HG02852 (cell line): ENCODE measurements at regions not wholly inside any gene's neighbourhood (a gene's known extent, or its start where the extent isn't known, plus 50 kb on each side); places are given as distances from the start of the nearest gene placed in this dataset.
"Not testable (repeated sequence)": the region's sequence is repeated elsewhere in the genome, so short reads cannot be mapped to it uniquely, and the experiment has no call there.

Experiments
- ATAC-seq: cut with Tn5 transposase; IDR thresholded peaks from one replicate; pipeline ENCODE4 v1.9.1; 2021; ENCODE audit warnings: mild to moderate bottlenecking, moderate library complexity; ENCODE audit not compliant: unreplicated experiment

- no peak for ATAC-seq
These were observed 368.1 kb upstream of the KYNU start for GRCh38 chr2:142509401-142509800.

DNA sequence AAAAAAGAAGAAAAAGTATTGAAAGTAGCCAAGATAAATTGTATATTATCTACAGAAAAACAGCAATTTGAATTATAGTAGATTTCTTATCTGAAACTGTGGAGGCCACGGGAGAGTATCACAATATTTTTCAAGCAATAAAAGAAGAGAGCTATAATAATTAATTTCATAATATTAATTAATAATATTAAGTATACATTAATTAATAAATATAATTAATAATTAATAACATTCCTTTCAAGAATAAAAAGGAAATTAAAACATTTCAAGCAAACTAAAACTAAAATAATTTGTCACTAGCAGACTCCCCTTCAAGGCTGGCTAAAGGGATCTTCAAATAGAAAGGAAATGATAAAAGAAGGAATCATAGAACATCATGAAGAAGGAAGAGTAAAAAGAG, 372.7 kb upstream of the KYNU start:
- no peak for ATAC-seq

- no peak for ATAC-seq
These were observed 371.6 kb upstream of the LRP1B start for GRCh38 chr2:142502402-142502801.

DNA sequence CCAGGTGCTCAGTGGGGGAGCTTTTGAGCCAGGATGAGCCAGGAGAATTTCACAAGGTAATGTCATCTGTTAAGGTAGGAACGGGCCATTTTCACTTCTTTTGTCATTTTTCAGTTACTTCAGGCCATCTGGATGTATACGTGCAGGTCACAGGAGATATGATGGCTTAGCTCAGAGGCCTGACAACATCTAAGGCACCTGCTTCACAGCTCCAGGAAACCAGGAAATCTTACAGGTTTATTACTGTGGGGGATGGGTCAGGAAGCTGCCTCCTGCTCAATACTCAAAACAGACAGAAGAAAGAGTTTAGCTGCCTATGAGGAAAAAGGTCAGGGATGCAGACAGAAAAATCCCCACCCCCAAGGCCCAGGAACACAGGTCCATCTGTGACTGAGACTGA, 364.3 kb upstream of the LRP1B start:
- ATAC-seq, result no peak

DNA sequence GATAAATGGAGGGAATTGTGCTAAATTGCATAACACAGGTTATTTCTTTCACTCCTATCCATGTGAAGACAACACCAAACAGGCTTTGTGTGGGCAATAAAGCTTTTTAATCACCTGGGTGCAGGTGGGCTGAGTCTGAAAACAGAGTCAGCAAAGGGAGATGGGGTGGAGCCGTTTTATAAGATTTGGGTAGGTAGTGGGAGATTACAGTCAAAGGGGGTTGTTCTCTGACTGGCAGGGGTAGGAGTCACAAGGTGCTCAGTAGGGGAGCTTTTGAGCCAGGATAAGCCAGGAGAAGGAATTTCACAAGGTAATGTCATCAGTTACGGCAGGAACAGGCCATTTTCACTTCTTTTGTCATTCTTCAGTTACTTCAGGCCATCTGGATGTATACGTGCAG, 358.8 kb upstream of the LRP1B start:
- ATAC-seq, result not testable (repeated sequence)

DNA sequence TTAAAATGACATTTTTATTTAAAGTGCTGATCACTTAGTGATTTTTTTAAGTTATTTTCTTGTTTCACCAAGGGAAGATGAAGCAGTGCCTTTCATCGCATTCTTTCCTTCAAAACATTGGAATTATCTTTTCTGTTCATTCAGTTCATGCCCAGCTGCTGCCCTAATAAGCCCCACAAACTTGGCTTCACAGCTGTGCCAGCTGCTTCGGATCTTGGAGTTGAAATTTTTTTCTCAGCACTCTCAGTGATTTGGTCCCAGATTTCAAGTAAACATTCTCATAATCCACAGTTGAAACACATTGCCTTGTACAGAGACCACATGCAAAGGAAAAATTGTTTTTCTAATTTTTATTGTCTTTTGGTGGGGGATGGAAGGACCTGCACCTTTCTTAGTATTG, 353.3 kb upstream of the LRP1B start:
- no peak for ATAC-seq

DNA sequence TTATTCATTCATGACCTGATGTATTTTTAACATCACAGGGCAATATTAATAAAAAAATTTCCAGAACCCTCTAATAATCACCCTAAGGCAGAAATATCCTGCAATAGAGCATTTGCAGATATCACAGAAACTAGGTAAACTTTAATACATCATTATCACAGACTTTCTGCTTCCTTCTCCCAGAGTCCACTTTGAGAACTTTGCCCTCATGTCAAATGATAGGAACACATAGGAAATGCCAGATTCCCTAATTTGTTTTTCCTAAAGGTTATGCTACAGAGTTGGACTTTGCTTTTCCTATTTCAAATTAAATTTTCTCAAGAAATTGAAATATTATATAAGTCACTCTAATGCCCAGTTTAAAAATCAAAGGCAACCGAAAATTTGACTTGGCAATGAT, 352.8 kb upstream of the LRP1B start:
- ATAC-seq, result no peak

DNA sequence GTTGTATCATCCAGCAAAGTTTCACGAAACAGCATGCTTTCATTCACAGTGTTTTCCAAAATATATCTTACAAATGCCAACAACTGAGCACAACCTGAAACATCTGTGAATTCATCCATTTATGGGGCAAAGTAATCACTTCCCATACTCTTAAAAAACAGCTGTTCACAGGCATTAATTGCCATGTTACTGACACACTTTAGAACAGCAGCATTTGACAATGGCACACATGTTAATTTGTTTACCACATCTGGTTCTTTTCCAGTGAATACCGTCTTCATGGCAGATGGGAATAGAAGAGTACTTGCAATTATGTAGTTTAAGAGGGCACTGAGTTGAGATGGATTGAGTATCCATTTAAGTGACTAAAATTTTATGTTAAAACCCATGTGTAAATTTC, 347.4 kb upstream of the LRP1B start:
- no peak for ATAC-seq

- no peak for ATAC-seq
These were observed 341.6 kb upstream of the LRP1B start for GRCh38 chr2:142472382-142472781.

DNA sequence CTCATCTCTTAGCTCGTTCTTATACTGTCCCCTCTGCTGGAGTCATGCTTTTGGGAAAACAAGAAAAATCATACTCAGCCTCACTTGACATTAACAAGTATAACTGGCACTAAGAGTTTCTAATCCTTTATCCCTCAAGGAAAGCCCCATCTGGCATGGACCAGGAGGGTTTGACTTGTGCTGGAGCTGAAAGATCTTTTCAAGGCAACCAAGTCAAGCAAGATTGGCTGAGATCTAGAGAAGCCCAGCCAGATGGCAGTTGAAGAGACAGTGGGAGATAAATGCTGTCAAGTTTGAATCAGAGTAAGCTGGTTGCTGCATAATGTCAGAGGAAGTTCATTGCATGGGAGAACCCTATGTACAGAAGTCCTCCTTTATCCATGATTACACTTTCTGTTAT, 336.5 kb upstream of the LRP1B start:
- no peak for ATAC-seq

DNA sequence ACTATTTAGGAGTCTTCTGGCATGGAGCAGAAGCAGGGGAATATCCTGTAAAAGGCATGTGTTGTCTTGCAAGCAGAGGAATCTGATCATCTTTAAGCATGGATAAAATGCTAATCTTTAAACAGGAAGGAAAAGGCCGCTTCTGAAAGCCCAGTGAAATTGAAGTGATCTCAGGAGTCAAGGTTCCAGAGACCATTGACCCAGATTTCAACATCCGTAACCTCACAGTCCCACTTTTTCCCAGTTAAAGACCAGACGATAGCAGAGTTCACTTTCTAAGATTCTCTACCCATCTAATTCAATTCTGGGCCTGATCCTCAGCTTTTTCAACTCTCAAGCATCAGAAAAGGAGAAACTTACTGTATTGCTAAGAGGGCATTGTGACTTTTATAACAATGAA, 332.2 kb upstream of the LRP1B start:
- ATAC-seq, result no peak

DNA sequence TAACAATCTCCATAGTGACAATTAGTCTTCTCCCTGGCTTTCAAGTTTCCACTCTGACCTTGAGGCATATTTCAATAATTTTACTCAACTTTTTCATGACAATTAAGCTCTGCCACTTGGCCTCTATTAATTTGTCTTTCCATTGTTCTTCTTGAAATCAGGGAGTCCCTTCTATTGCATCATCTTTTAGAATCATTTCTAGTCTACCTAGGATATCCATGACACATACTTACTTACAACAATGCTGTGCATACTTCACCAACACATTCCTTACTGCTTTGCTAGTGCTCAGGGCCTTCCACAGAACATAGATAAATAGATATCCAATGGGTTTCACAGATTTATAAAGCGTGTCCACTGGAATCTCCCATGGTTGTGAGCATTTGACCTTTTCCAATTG, 331.5 kb upstream of the LRP1B start:
- no peak for ATAC-seq

GRCh38 chr2:142445551-142446072, 314.8 kb upstream of the LRP1B start:
- ATAC-seq, result no peak

GRCh38 chr2:142445023-142445422, 314.2 kb upstream of the LRP1B start:
- ATAC-seq, result no peak

GRCh38 chr2:142435847-142436246, 305.0 kb upstream of the LRP1B start:
- ATAC-seq, result no peak

DNA sequence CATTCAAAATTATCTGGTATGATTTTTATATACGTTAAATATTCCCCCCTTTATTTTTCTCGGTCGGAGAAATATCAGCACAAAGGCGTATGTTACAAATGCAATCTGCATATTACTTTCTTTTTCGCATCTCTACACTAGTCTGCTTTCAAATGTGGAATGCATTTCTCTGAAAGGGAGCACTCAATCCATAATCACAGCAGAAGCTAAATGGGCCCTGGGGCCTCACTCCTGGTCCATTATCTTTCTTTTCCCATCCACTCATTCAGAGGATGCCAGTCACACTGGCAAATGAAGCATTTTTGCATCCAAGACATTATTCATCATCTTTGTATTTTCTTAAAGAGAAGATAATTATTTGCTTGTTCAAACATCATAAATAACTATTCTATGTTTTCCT, 295.2 kb upstream of the LRP1B start:
- no peak for ATAC-seq

DNA sequence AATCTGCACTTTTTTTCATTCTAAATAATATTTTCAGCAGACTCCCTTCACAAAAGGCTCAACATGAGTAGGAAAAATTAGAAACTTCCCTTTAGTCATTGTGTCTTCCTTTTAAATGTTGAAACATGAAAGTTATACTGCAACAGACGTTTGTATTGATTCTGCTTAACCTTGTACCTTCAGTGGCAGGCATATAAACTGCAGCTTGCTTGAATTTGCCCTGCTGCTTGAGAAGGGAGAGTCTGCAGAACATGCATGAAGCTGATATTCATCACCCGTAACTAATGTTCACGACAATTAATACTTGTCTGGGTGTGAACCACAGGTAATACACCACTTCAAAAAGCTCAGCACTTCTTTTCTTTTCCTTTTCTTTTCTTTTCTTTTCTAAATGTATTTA, 294.7 kb upstream of the LRP1B start:
- ATAC-seq, result no peak

- ATAC-seq, result no peak
These were observed 292.8 kb upstream of the LRP1B start for GRCh38 chr2:142423603-142424002.

- ATAC-seq, result no peak
These were observed 292.0 kb upstream of the LRP1B start for GRCh38 chr2:142422769-142423168.

- ATAC-seq, result no peak
These were observed 291.2 kb upstream of the LRP1B start for GRCh38 chr2:142422041-142422440.

- ATAC-seq, result not testable (repeated sequence)
These were observed 287.9 kb upstream of the LRP1B start for GRCh38 chr2:142418699-142419098.

DNA sequence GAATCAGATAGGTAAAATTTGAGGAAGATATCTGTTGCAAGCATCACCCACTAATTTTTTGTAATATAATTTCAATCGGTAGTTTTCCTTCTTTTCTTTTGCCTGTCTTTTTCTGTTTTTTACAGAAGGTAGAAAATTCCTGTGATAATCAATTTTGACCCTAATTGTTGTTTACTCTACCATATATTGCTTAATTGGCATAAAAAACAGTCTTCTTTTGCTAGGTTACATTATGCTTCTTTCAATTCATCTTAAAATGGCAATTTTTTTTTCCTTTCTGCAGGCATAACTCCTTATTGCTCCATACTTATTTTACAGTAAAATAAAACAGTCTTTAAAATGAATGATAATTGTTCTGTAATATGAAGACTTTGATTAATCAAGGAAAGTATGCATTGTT, 286.2 kb upstream of the LRP1B start:
- ATAC-seq, result no peak

DNA sequence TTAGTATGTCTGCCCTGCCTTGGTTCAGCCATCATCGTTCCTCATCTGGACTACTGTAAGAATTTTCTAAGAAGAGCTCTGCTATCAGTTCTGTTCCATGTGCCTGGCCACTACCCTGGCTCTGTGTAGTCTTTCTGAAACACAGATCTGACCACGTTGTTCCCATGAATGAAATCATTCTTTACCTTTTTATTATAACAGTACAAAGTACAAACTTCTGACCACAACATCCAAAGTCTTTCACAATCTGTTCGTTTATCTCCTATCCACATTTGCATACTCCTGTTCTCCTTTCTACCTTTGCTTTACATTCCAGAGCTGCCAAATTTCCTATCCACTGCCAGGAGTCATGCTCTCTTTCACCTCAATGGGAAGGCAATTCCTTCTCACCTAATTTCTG, 284.6 kb upstream of the LRP1B start:
- no peak for ATAC-seq

- no peak for ATAC-seq
These were observed 267.4 kb upstream of the LRP1B start for GRCh38 chr2:142398212-142398611.
